Stimulated activated naive CD8-positive, alpha-beta T cell treated with anti-CD3 and anti-CD28 coated beads, Interleukin-15, amount 100 ng/mL, for 72 hours (primary cell): ENCODE measurements at regions not wholly inside any gene's neighbourhood (a gene's known extent, or its start where the extent isn't known, plus 50 kb on each side); places are given as distances from the start of the nearest gene placed in this dataset.

Experiments
- ATAC-seq: fragments of 150-1000 bp; cut with Tn5 transposase; 2 replicates; pipeline ENCODE4 v1.10.0; 2021; ENCODE audit warnings: mild to moderate bottlenecking, moderate library complexity
- DNase-seq, 2 donors: peaks; one replicate each; pipeline ENCODE4 v3.0.0; 2021 to 2022
- H3K27ac Mint-ChIP-seq, 2 donors: one replicate each; pipeline ENCODE4 v1.8.0; 2022; ENCODE audit warnings: mild to moderate bottlenecking in 2 of 2, mixed read lengths in 2 of 2, moderate library complexity in 2 of 2
- H3K27me3 Mint-ChIP-seq: one replicate; pipeline ENCODE4 v1.8.0; 2022; ENCODE audit warnings: mixed read lengths
- H3K4me1 Mint-ChIP-seq: one replicate; pipeline ENCODE4 v1.8.0; 2022; ENCODE audit warnings: mild to moderate bottlenecking, mixed read lengths
- H3K4me3 Mint-ChIP-seq, 2 donors: one replicate each; pipeline ENCODE4 v1.8.0; 2022; ENCODE audit warnings: mild to moderate bottlenecking in 2 of 2, mixed read lengths in 2 of 2, moderate library complexity in 1 of 2
- H3K9me3 Mint-ChIP-seq, 2 donors: one replicate each; pipeline ENCODE4 v1.8.0; 2022; ENCODE audit warnings: mixed read lengths in 2 of 2

DNA sequence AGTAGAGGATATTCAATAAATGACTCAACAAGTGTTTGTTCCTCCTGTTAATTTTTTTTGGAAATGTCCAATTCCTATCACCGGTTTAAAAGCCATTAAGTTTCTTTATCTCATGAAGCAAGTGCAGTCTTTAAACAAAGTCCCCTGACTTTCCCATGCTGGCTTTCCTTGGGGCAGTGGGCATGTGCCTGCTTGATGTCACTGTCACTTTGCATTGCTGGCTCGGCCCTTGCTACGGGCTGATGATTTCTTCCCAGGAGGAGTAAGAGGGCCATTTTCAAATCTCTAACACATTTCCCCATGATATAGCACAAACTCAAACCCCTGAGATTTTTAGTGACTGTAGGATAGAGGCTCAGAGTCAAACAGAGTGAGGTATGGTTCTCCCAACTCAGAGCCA is 275.8 kb upstream of the TENM3 start:
- Mint-ChIP-seq H3K4me1 (peaks cover 6% of the 10 kb centered on the region), H3K27me3 (no peaks in the 10 kb centered on the region), H3K27ac (no peak overlapping the region), H3K4me3 (no peak overlapping the region), H3K9me3 (peaks cover 0 to 5% of the 10 kb centered on the region in 2 donors)
- ATAC-seq (no peak), DNase-seq (no peak)

DNA sequence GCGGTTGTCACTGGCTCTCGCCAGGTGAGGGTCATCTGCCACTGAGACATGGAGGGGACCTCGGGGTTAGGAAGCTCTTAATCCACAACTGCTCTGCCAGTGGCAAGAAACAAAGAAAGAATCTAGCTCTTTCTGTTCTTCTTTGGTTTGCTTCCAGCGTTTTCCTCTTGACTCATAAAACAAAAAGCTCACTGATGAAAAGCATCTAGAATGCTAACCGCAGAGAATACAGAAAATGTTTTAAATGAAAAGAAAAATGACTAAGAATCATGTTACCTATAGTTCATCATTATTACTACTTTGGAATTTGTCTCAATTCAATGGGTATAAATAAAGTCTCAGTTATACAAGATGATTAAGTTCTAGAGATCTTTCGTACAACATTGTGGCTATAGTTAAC is 274.8 kb upstream of the TENM3 start:
- Mint-ChIP-seq H3K4me3 (no peak overlapping the region), H3K27ac (no peak overlapping the region), H3K9me3 (peaks cover 0 to 5% of the 10 kb centered on the region in 2 donors), H3K4me1 (peaks cover 6% of the 10 kb centered on the region), H3K27me3 (no peaks in the 10 kb centered on the region)
- DNase-seq (no peak), ATAC-seq (no peak)

DNA sequence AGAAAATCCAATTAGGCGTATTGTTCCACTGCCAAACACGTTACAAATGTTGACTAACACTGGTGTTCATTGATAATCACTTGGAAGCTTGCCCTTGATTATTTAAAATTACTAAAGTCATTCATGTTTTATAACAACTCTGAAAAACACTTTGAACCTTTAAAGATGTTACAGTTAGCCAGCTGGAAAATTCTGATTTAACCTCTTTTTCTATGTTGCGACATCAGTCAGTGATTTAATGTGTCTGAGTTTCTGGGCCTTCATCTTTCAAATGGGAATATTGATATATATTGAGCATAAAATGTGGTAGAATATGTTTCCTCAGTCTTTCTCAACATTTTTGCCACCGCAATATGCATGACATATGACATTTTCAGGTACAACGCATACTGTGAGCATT is 274.1 kb upstream of the TENM3 start:
- H3K4me1 Mint-ChIP-seq, result peaks cover 6% of the 10 kb centered on the region
- ATAC-seq (no peak), DNase-seq (no peak)
- no peak overlapping the region for H3K27ac Mint-ChIP-seq
- H3K4me3 Mint-ChIP-seq, result no peak overlapping the region
- no peaks in the 10 kb centered on the region for H3K27me3 Mint-ChIP-seq
- peaks cover 7 to 9% of the 10 kb centered on the region in 2 donors for H3K9me3 Mint-ChIP-seq

GRCh38 chr4:181970366-181970765 is 272.8 kb upstream of the TENM3 start:
- no peak overlapping the region for H3K27ac Mint-ChIP-seq
- H3K27me3 Mint-ChIP-seq, result no peaks in the 10 kb centered on the region
- DNase-seq (no peak), ATAC-seq (no peak)
- H3K4me1 Mint-ChIP-seq, result peaks cover 6% of the 10 kb centered on the region
- no peak overlapping the region for H3K4me3 Mint-ChIP-seq
- peaks cover 6 to 11% of the 10 kb centered on the region in 2 donors for H3K9me3 Mint-ChIP-seq

- no peak for DNase-seq
- Mint-ChIP-seq H3K4me3 (no peak overlapping the region), H3K4me1 (peaks cover 6% of the 10 kb centered on the region), H3K9me3 (peaks cover 8 to 20% of the 10 kb centered on the region in 2 donors), H3K27ac (no peak overlapping the region), H3K27me3 (no peaks in the 10 kb centered on the region)
- no peak for ATAC-seq
Measured at GRCh38 chr4:181971411-181971810, 271.8 kb upstream of the TENM3 start.

DNA sequence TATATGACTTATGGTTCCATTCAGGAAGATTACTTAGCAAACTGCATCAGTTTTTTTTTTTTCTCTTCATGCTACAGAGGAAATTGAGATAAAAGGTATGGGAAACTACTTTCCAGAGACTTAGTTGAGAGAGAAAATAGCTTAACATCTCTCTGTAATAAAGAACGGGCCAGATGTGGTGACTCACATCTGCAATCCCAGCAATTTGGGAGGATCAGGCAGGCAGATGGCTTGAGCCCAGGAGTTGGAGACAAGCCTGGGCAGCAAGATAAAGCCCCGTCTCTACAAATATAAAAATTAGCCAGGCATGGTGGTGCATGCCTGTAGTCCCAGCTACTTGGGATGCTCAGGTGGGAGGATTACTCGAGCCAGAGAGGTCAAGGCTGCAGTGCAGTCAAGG is 271.2 kb upstream of the TENM3 start:
- ATAC-seq, result no peak
- Mint-ChIP-seq H3K27me3 (no peaks in the 10 kb centered on the region), H3K4me1 (peaks cover 6% of the 10 kb centered on the region), H3K9me3 (peaks cover 8 to 26% of the 10 kb centered on the region in 2 donors), H3K27ac (no peak overlapping the region), H3K4me3 (no peak overlapping the region)
- DNase-seq, result no peak

- peaks cover 12 to 38% of the 10 kb centered on the region in 2 donors for H3K9me3 Mint-ChIP-seq
- ATAC-seq (no peak), DNase-seq (no peak)
- no peak overlapping the region for H3K27ac Mint-ChIP-seq
- no peaks in the 10 kb centered on the region for H3K4me1 Mint-ChIP-seq
- H3K27me3 Mint-ChIP-seq, result no peaks in the 10 kb centered on the region
- H3K4me3 Mint-ChIP-seq, result no peak overlapping the region
Measured at GRCh38 chr4:181976764-181977163, 266.4 kb upstream of the TENM3 start.

- Mint-ChIP-seq H3K27ac (no peak overlapping the region), H3K27me3 (no peaks in the 10 kb centered on the region), H3K4me1 (no peaks in the 10 kb centered on the region), H3K4me3 (no peak overlapping the region), H3K9me3 (peaks cover 10 to 14% of the 10 kb centered on the region in 2 donors)
- DNase-seq, result no peak
- ATAC-seq, result no peak
Measured at GRCh38 chr4:181982437-181982836, 260.8 kb upstream of the TENM3 start.

GRCh38 chr4:181982856-181983255 is 260.3 kb upstream of the TENM3 start:
- Mint-ChIP-seq H3K4me1 (no peaks in the 10 kb centered on the region), H3K27ac (no peak overlapping the region), H3K9me3 (peaks cover 8 to 14% of the 10 kb centered on the region in 2 donors), H3K4me3 (no peak overlapping the region), H3K27me3 (no peaks in the 10 kb centered on the region)
- DNase-seq (no peak), ATAC-seq (no peak)

- no peaks in the 10 kb centered on the region for H3K4me1 Mint-ChIP-seq
- ATAC-seq, result no peak
Measured at GRCh38 chr4:181987392-181987791, 255.8 kb upstream of the TENM3 start.

DNA sequence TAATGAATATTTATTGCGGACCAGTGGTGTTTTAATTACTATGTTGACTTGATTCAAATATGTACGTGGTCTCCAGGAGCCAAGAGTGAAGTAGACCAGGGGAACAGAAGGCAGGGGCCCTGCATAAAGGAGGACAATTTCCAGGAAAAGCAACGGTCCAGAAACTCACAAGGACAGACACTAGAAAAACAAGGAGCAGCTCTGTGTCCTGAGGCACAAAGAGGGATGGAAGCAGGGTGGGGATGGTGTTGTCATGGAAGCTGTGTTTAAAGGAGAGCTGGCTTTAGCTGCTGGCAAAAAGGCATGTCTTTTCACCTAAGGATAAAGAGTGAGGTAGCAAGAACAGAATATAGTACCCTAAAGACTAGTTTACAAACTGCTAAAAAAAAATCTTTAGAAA is 254.1 kb upstream of the TENM3 start:
- H3K27me3 Mint-ChIP-seq, result no peaks in the 10 kb centered on the region
- no peak for DNase-seq
- no peaks in the 10 kb centered on the region for H3K4me1 Mint-ChIP-seq
- H3K27ac Mint-ChIP-seq, result no peak overlapping the region
- no peak for ATAC-seq
- no peak overlapping the region for H3K4me3 Mint-ChIP-seq
- peaks cover 12 to 17% of the 10 kb centered on the region in 2 donors for H3K9me3 Mint-ChIP-seq

More at GRCh38 chr4:181987392-181987791, 255.8 kb upstream of the TENM3 start:
- no peak overlapping the region for H3K27ac Mint-ChIP-seq
- no peak for DNase-seq
- H3K4me3 Mint-ChIP-seq, result no peak overlapping the region
- H3K9me3 Mint-ChIP-seq, result peaks cover 12 to 17% of the 10 kb centered on the region in 2 donors
- no peaks in the 10 kb centered on the region for H3K27me3 Mint-ChIP-seq

GRCh38 chr4:181991369-181992108 is 251.7 kb upstream of the TENM3 start:
- peaks cover 7 to 19% of the 10 kb centered on the region in 2 donors for H3K9me3 Mint-ChIP-seq
- H3K4me1 Mint-ChIP-seq, result no peaks in the 10 kb centered on the region
- DNase-seq (no peak), ATAC-seq (no peak)
- no peak overlapping the region for H3K4me3 Mint-ChIP-seq
- H3K27me3 Mint-ChIP-seq, result no peaks in the 10 kb centered on the region
- H3K27ac Mint-ChIP-seq, result no peak overlapping the region

DNA sequence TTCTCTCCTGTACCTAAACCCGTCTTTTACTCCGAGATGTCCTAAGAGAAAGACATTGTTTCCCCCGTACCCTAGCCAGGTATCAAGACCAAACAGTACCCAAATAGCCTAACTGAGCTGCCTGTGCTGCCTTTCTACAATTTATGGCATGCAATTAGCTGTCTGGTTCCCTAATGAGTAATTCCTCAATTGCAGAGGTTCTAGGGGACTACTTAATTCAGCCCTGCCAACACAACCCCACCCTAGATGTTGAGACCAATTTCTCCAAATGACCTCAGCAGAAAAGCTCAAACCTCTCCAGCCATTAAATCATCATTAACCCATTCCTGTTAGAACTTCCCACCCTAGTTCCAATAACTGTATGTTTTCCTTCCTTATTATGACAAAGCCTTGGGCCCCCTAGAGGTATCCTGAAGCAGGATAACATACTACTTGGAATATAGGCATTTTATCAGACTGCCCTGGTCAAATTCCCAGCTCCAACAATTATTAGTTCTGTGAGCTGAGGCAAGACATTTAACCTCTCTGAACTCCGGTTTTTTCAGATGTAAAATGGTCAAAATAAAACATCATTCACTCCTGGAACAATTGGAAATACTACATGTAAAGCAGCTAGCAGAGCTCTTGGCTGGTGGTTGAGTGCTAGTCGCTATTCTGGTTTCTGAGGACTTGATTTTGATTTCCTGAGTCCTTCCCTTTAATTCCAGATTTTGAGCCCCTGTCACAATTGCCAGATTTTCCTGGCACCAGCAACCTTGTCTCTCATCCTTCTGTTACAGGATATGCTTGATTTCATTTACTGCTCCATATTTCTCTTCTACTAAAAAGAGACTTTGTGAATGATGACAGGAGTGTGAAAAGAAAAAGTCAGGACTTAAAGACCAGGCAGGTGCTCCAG is 244.6 kb upstream of the TENM3 start:
- H3K27ac Mint-ChIP-seq, result no peak overlapping the region
- H3K27me3 Mint-ChIP-seq, result no peaks in the 10 kb centered on the region
- ATAC-seq (no peak), DNase-seq (no peak)
- peaks cover 7 to 14% of the 10 kb centered on the region in 2 donors for H3K9me3 Mint-ChIP-seq
- H3K4me3 Mint-ChIP-seq, result no peak overlapping the region
- no peaks in the 10 kb centered on the region for H3K4me1 Mint-ChIP-seq

DNA sequence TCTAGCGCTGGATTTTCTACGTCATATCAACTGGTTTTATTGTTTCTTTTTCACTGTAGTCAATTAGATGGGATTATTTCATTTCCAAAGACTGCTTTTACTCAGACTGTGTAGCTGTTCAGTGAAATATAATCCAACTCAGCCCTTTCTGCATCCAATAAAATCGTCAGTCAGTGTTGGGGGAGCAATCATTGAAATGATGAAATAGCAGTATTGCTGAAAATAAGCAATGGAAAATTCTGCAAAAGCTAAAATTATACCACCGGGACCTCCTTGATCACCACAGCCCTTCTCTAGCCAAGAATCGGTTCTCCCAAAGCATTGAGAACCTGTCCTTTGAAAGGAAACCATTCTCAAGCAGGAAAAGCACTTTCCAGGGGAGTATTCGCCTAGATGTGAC is 243.1 kb upstream of the TENM3 start:
- no peak for ATAC-seq
- no peaks in the 10 kb centered on the region for H3K4me1 Mint-ChIP-seq
- peaks cover 14 to 16% of the 10 kb centered on the region in 2 donors for H3K9me3 Mint-ChIP-seq
- no peaks in the 10 kb centered on the region for H3K27me3 Mint-ChIP-seq
- no peak overlapping the region for H3K27ac Mint-ChIP-seq
- no peak for DNase-seq
- no peak overlapping the region for H3K4me3 Mint-ChIP-seq

DNA sequence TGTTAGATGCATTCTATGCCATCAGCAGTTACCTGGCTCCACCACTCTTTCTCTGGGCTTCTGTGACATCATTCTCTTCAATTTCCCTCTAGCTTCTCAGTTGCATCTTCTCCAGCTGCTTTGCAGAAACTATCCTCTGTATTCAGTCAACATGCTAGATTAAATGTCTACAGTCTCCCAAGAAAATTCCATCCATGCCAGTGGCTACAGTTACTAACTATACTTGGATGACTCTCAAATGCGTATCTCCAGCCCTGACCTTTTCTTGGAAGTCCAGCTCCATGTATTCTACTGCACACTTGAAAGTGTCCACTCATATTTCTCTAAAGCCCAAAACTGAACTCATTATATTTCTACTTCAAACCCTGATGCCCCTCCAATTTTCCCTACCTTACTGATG is 232.3 kb upstream of the TENM3 start:
- H3K4me3 Mint-ChIP-seq, result no peak overlapping the region
- H3K4me1 Mint-ChIP-seq, result no peaks in the 10 kb centered on the region
- ATAC-seq (no peak), DNase-seq (no peak)
- peaks cover 0 to 14% of the 10 kb centered on the region in 2 donors for H3K9me3 Mint-ChIP-seq
- no peaks in the 10 kb centered on the region for H3K27me3 Mint-ChIP-seq
- no peak overlapping the region for H3K27ac Mint-ChIP-seq

GRCh38 chr4:182014164-182014563 is 229.0 kb upstream of the TENM3 start:
- DNase-seq, result no peak
- H3K27ac Mint-ChIP-seq, result no peak overlapping the region
- H3K9me3 Mint-ChIP-seq, result no peaks in the 10 kb centered on the region
- no peak for ATAC-seq
- peaks cover 3% of the 10 kb centered on the region for H3K4me1 Mint-ChIP-seq
- no peaks in the 10 kb centered on the region for H3K27me3 Mint-ChIP-seq
- H3K4me3 Mint-ChIP-seq, result no peak overlapping the region
